WERI-Rb-1 (cell line): ENCODE measurements at regions not wholly inside any gene's neighbourhood (a gene's known extent, or its start where the extent isn't known, plus 50 kb on each side); places are given as distances from the start of the nearest gene placed in this dataset.
"Not testable (repeated sequence)": the region's sequence is repeated elsewhere in the genome, so short reads cannot be mapped to it uniquely, and the experiment has no call there.

Source experiments
- DNase-seq: peaks from one replicate; pipeline ENCODE4 v3.0.0-alpha.2; 2020
- H3K27ac ChIP-seq: fragments of 250-450 bp; sonication (Bioruptor Pico); 2 replicates; pipeline ENCODE4 v1.5.1; 2020; ENCODE audit warnings: mild to moderate bottlenecking, moderate library complexity
- H3K27me3 ChIP-seq: fragments of 250-450 bp; sonication (Bioruptor Pico); 2 replicates; pipeline ENCODE4 v1.5.1; 2021; ENCODE audit warnings: mild to moderate bottlenecking, low read depth, moderate library complexity; ENCODE audit not compliant: insufficient read depth, severe bottlenecking
- H3K36me3 ChIP-seq: fragments of 250-450 bp; sonication (Bioruptor Pico); 2 replicates; pipeline ENCODE4 v1.5.1; 2020; ENCODE audit warnings: mild to moderate bottlenecking, moderate library complexity
- H3K4me3 ChIP-seq: 2 replicates; pipeline ENCODE4 v1.5.1; 2011; ENCODE audit warnings: low read depth, mild to moderate bottlenecking, control low read depth, low read length
- H3K9me3 ChIP-seq: fragments of 250-450 bp; sonication (Bioruptor Pico); 2 replicates; pipeline ENCODE4 v1.5.1; 2021; ENCODE audit warnings: mild to moderate bottlenecking, moderate library complexity; ENCODE audit not compliant: severe bottlenecking
- TF ChIP-seq, protein P1 (sequence below): IDR thresholded peaks from 2 replicates; pipeline ENCODE4 v1.5.1; 2011; ENCODE audit warnings: low read depth, mild to moderate bottlenecking, control low read depth, inconsistent platforms, low read length

DNA sequence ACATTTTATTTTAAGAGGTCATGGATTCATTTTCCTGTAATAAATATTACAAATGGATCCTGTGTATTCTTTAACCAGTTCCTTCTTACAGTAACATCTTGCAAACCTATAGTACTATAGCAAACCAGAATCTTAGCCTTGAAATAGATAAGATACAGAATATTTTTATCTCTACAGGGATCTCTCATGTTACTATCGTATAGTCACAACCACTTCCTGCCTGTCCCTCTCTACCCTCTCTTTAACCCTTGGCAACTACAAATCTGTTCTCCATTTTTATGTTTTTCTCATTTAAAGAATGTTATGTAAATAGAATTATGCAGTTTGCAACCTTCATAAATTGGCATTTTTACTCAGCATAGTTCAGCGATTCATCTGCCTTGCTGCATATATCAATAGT lies 454.0 kb downstream of the DIRAS2 start:
- H3K9me3 ChIP-seq, result peaks cover 7% of the 10 kb centered on the region
- TF ChIP-seq, protein P1, sequence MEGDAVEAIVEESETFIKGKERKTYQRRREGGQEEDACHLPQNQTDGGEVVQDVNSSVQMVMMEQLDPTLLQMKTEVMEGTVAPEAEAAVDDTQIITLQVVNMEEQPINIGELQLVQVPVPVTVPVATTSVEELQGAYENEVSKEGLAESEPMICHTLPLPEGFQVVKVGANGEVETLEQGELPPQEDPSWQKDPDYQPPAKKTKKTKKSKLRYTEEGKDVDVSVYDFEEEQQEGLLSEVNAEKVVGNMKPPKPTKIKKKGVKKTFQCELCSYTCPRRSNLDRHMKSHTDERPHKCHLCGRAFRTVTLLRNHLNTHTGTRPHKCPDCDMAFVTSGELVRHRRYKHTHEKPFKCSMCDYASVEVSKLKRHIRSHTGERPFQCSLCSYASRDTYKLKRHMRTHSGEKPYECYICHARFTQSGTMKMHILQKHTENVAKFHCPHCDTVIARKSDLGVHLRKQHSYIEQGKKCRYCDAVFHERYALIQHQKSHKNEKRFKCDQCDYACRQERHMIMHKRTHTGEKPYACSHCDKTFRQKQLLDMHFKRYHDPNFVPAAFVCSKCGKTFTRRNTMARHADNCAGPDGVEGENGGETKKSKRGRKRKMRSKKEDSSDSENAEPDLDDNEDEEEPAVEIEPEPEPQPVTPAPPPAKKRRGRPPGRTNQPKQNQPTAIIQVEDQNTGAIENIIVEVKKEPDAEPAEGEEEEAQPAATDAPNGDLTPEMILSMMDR, result no peak
- no peak for DNase-seq
- H3K4me3 ChIP-seq, result no peak overlapping the region
- H3K36me3 ChIP-seq, result no peaks in the 10 kb centered on the region
- no peaks in the 10 kb centered on the region for H3K27me3 ChIP-seq
- no peak overlapping the region for H3K27ac ChIP-seq

DNA sequence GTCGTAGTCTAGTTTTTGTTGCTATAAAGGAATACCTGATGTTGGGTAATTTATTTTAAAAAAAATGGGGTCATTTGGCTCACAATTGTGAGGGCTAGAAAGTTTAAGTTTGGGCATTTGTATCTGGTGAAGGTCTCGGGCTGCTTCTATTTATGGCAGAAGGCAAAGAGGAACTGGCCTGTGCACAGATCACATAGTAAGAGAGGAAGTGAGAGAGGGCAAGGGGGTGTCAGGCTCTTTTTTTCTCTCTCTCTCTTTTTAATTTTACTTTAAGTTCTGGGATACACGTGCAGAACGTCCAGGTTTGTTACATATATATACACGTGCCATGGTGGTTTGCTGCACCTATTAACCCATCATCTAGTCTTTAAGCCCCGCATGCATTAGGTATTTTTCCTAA lies 453.3 kb downstream of the DIRAS2 start:
- Histone ChIP-seq H3K36me3 (no peaks in the 10 kb centered on the region), H3K27ac (no peak overlapping the region), H3K4me3 (no peak overlapping the region), H3K9me3 (peaks cover 7% of the 10 kb centered on the region), H3K27me3 (no peaks in the 10 kb centered on the region)
- no peak for DNase-seq
- TF ChIP-seq, protein P1, result no peak

DNA sequence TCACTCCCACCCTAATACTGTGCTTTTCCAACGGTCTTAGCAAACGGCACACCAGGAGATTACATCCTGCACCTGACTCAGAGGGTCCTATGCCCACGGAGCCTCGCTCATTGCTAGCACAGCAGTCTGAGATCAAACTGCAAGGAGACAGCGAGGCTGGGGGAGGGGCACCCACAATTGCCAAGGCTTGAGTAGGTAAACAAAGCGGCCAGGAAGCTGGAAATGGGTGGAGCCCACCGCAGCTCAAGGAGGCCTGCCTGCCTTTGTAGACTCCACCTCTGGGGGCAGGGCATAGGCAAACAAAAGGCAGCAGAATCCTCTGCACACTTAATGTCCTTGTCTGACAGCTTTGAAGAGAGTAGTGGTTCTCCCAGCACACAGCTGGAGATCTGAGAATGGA lies 450.2 kb downstream of the DIRAS2 start:
- DNase-seq, result peak; percentile 7
- not testable (repeated sequence) for H3K9me3 ChIP-seq, H3K4me3 ChIP-seq, H3K27ac ChIP-seq, H3K27me3 ChIP-seq, H3K36me3 ChIP-seq

DNA sequence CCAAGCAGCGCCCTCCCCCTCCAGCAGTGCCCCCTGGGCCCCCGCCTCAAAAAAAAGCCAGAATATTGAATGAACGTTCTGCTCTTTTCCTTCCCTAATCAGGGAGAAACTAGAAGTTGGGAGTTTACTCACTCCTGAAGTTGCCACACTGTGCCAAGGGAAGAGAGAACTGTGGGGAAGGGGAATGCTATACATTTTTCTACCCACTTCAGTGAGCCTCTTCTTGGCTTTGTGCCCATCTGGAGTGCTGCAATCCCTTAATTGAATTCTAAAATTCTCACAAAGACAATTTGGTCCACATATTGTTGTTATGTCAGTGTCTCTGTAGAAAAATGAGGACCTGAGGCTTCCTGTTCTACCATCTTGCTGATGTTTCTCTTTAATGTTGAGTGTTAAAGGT lies 443.7 kb downstream of the DIRAS2 start:
- no peaks in the 10 kb centered on the region for H3K9me3 ChIP-seq
- H3K27me3 ChIP-seq, result no peaks in the 10 kb centered on the region
- H3K4me3 ChIP-seq, result no peak overlapping the region
- TF ChIP-seq, protein P1, result no peak
- H3K27ac ChIP-seq, result no peak overlapping the region
- H3K36me3 ChIP-seq, result no peaks in the 10 kb centered on the region
- no peak for DNase-seq

DNA sequence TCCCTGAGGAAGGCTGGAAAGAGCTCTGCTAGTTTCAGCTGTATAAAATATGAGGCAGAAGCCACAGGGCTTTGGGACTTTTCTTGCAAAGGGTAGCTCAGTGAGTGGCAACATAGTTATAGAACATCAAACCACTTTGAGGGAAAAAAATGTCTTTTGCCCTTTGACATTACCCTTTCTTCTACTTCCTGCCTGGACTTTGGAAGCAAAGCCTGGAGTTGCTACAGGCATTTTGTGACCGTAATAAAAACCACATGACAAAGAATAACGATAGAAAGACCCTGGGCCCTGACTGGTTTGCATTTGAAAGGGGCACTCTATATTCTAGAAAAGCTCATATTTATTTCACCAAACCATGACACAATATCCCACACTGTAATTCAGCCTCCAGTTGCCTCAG lies 440.9 kb downstream of the DIRAS2 start:
- TF ChIP-seq, protein P1, result no peak
- Histone ChIP-seq H3K36me3 (no peaks in the 10 kb centered on the region), H3K27ac (no peak overlapping the region), H3K4me3 (no peak overlapping the region), H3K9me3 (no peaks in the 10 kb centered on the region), H3K27me3 (no peaks in the 10 kb centered on the region)
- DNase-seq, result no peak

DNA sequence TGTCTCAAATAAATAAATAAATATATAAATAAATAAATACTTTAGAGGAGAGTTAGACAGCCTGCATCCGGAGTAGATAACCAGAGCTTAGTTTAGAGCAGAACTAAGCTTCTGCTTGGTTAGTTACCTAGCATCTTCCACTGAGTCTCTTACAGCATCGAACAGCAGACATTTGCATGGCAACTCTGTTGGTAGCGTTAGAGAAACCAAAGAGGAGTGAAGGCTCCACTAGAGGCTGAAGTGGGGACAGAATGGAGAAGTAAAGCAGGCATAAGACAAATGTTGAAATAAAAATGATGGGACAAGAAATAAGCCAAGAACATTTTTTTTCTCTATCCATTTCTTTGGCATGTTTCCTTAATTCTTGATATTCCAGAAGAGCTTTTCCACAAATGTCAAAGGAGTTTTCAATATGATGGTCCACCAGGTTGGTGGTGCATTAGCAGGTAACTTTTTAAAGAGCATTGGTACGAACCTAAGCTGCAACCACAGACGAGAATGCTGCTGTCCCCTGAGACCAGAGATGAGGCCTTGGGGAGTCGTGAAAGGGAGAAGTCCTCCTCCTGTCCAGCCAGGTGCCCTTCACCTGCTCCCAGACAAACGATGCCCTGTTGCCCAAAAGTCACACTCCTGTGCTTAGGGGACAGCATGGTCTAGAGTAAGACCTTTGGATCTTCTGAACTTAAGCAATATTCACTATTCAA lies 438.3 kb downstream of the DIRAS2 start:
- peaks cover 7% of the 10 kb centered on the region for H3K9me3 ChIP-seq
- H3K27ac ChIP-seq, result no peak overlapping the region
- DNase-seq, result no peak
- TF ChIP-seq, protein P1, result no peak
- no peaks in the 10 kb centered on the region for H3K27me3 ChIP-seq
- H3K36me3 ChIP-seq, result no peaks in the 10 kb centered on the region
- H3K4me3 ChIP-seq, result no peak overlapping the region

DNA sequence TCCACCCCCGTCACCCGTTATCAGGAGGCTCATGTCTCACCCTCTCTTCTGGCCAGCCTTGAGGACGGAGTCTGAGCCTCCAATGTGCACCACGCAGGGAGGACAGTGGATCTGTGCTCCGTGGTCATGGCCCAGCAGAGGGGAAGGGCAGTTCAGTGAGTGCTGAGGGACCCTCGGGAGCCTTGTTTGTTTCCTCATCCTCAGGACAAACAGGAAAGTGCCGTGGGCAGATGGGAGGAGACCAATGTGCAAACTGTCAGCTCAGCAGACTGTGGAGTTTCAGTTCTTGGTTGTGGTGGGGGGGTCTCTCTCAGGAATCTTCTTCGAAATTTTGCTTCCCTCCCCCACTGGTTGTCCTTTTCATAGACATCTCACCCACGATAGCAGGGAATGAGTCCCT lies 429.6 kb downstream of the DIRAS2 start:
- not testable (repeated sequence) for DNase-seq, H3K4me3 ChIP-seq, H3K9me3 ChIP-seq, H3K27me3 ChIP-seq, H3K27ac ChIP-seq, H3K36me3 ChIP-seq
